HL-60 (cell line): ENCODE measurements at regions not wholly inside any gene's neighbourhood (a gene's known extent, or its start where the extent isn't known, plus 50 kb on each side); places are given as distances from the start of the nearest gene placed in this dataset.

ENCODE experiments used
- CTCF ChIP-seq: IDR thresholded peaks from one replicate; pipeline ENCODE4 v1.5.1; 2011; ENCODE audit warnings: low read length, control low read depth, inconsistent platforms; ENCODE audit not compliant: insufficient read depth
- GABPA ChIP-seq: IDR thresholded peaks from 2 replicates; pipeline ENCODE4 v1.6.1; 2012; ENCODE audit warnings: low read depth
- POLR2AphosphoS5 ChIP-seq: IDR thresholded peaks from 2 replicates; pipeline ENCODE4 v1.6.1; 2012; ENCODE audit warnings: low read depth
- SPI1 ChIP-seq: IDR thresholded peaks from 2 replicates; pipeline ENCODE4 v1.6.1; 2012; ENCODE audit warnings: low read depth, mild to moderate bottlenecking, borderline replicate concordance
- TF ChIP-seq, protein P1 (sequence below): IDR thresholded peaks from 2 replicates; pipeline ENCODE4 v1.6.1; 2012; ENCODE audit warnings: low read depth; ENCODE audit not compliant: insufficient replicate concordance

- TF ChIP-seq CTCF (no peak), POLR2AphosphoS5 (no peak), SPI1 (no peak), GABPA (no peak)
- TF ChIP-seq, protein P1, sequence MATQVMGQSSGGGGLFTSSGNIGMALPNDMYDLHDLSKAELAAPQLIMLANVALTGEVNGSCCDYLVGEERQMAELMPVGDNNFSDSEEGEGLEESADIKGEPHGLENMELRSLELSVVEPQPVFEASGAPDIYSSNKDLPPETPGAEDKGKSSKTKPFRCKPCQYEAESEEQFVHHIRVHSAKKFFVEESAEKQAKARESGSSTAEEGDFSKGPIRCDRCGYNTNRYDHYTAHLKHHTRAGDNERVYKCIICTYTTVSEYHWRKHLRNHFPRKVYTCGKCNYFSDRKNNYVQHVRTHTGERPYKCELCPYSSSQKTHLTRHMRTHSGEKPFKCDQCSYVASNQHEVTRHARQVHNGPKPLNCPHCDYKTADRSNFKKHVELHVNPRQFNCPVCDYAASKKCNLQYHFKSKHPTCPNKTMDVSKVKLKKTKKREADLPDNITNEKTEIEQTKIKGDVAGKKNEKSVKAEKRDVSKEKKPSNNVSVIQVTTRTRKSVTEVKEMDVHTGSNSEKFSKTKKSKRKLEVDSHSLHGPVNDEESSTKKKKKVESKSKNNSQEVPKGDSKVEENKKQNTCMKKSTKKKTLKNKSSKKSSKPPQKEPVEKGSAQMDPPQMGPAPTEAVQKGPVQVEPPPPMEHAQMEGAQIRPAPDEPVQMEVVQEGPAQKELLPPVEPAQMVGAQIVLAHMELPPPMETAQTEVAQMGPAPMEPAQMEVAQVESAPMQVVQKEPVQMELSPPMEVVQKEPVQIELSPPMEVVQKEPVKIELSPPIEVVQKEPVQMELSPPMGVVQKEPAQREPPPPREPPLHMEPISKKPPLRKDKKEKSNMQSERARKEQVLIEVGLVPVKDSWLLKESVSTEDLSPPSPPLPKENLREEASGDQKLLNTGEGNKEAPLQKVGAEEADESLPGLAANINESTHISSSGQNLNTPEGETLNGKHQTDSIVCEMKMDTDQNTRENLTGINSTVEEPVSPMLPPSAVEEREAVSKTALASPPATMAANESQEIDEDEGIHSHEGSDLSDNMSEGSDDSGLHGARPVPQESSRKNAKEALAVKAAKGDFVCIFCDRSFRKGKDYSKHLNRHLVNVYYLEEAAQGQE: no peak
These were observed 2050.7 kb upstream of the WWC1 start for GRCh38 chr5:166240705-166241104.
